GM18520 (cell line): ENCODE measurements at regions not wholly inside any gene's neighbourhood (a gene's known extent, or its start where the extent isn't known, plus 50 kb on each side); places are given as distances from the start of the nearest gene placed in this dataset.

Source experiments
- ATAC-seq: cut with Tn5 transposase; IDR thresholded peaks from one replicate; pipeline ENCODE4 v1.9.1; 2021; ENCODE audit not compliant: unreplicated experiment

DNA sequence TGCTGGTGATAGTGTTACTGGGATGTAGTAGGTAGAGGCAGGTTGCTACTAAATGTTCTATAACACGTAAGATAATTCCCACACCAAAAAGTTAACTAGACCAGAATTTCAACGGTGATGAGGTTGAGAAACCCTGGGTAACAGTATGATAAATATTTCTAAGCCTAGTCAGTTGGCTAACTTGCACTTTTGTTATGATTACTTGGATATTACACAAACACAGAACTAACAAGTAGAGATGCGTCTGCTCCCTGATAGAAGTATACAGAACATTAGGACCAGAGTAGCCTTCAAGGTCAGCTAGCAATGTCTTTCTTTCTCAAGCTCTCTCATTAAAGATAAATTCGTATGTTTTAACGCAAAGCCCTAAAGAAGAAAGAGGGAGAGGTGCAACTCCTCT is 86.2 kb upstream of the FZD8 start:
- ATAC-seq, result no peak

DNA sequence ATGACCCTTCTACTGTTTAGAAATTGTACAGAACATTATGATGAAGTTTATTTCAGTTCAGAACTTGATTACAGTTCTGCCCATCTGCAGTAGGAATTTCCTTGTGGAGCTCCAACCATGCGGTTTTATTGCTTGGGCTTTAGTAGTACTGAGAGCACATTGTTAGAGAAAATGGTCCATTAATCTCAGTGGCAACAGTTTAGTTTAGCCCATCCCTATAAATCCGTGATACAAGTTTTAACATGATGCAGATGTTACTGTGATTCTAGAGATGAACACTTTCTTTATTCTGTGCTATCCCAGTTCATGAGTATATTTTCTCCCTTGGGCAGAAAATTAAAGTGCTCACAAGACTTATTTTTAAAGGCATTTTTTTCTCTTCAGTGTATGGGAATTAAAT is 84.8 kb upstream of the FZD8 start:
- ATAC-seq, result no peak

DNA sequence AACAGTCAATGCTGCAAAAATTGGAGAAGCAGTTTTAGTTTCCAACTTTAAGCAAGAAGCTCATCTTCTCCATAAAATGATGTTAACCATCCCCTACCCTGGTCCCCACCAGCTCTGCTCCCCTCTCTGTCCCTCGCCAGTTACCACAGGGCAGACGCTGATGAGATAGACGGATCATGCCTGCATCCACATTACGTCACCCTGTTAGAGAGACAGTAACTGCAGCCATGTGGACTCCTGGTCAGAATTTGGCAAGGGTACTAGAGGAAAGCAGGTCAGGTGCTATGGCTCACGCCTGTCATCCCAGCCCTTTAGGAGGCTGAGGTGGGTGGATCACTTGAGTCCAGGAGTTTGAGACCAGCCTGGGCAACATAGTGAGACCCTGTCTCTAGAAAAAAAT is 81.9 kb upstream of the FZD8 start:
- ATAC-seq, result no peak

DNA sequence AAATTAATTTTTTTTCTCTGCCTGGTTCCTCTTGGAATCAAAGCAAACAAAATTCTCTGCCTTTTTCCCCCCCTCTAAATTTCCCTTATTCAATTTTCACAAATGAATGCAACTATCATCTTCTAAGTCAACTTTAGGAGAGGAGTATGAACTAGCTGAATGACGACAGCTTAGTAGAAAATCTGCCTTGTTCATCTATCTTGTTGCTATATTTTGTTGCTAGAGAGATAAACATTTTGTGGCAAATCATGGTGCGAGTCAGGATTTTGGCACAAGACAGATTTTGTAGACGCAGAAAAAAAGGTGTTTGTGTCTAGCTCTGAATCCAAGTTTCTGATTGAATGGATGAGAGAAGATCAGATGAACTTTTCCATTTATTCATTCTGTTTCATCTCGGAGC is 81.0 kb upstream of the FZD8 start:
- ATAC-seq, result no peak

DNA sequence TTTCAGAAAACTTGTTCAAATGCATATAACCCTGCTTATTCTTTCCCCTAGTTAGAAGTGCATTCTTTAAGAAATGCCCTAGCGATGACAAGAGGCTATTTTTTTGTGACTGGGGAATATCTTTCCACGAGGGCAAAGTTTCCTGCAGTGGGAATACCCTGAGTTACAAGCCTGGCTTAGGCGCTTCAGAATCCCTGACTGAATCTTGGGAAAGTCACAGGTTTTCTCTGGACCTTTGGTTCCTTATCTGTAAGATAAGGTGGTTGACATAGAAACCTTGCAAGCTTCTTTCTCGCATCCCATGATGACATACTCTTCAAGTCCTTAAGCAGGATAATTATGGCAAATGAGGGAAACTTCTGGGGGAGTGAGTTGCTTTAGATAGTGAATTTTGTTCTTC is 80.5 kb upstream of the FZD8 start:
- no peak for ATAC-seq

DNA sequence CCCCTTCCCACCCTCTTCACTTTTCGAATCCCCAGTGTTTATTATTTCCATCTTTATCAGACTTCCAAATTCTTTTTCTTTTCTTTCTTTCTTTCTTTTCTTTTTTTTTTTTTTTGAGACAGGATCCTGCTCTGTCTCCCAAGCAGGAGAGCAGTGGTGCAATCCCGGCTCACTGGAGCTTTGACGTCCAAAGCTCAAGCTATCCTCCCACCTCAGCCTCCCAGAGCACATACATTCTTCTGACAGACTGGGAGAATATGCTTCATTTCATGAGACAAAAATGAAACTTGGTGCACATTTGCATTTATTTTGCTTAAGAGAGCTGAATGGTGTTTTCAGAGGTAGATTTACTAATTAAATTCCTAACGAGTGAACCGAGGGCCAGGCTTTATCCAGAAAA is 80.1 kb upstream of the FZD8 start:
- no peak for ATAC-seq

DNA sequence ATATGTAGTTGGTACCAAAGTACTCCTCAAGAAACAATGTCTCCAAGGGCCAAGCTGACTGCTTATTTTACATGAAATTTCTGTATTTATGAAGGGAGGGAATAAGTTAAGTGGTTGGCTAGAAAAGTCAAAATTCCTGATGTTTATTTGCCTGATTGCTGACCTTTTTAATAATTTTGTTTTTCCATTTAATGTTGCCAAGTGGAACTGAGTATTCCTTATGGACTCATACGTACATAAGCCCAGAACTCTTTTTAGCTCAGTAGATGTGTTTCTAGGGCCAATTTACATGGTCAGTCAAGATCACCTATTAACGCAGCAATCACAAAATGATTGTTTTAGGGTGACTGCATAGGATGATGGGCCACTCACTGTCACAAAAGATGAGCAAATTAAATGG is 78.3 kb upstream of the FZD8 start:
- ATAC-seq, result no peak

DNA sequence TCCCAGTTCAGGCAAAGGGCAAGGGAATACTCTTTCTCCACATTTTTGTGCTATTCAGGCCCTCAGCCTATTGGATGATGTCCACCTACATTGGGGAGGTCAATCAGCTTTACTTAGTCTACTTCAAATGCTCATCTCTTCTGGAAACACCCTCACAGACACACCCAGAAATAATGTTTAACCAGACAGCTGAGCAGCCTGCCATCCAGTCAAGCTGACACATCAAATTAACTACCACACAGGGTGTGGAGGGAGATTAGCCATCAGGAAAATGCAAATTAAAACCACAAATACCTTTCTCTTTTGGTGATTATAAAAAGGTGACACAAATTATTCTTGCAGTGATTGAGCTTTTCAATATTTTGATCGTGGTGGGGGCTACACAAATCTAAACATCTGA is 74.7 kb upstream of the FZD8 start:
- ATAC-seq, result no peak

DNA sequence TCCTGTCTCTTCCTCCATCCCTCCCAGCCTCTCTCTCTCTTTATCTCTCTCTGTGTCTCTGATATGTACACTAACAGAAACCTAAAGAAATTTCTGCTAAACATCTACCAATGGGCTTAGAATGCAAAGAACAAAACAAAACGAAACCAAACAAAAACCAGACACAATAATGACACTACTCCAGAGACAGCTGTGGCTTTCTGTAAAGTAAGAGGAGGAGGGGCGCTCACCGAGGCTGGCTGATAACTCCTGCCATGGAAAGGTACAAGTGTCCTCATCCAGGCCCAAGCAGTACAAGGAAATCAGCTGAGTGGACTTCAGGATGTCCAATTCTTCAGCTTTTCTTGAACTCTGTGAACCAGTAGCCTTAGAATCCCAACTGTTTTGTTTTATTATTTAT is 70.4 kb upstream of the FZD8 start:
- no peak for ATAC-seq

DNA sequence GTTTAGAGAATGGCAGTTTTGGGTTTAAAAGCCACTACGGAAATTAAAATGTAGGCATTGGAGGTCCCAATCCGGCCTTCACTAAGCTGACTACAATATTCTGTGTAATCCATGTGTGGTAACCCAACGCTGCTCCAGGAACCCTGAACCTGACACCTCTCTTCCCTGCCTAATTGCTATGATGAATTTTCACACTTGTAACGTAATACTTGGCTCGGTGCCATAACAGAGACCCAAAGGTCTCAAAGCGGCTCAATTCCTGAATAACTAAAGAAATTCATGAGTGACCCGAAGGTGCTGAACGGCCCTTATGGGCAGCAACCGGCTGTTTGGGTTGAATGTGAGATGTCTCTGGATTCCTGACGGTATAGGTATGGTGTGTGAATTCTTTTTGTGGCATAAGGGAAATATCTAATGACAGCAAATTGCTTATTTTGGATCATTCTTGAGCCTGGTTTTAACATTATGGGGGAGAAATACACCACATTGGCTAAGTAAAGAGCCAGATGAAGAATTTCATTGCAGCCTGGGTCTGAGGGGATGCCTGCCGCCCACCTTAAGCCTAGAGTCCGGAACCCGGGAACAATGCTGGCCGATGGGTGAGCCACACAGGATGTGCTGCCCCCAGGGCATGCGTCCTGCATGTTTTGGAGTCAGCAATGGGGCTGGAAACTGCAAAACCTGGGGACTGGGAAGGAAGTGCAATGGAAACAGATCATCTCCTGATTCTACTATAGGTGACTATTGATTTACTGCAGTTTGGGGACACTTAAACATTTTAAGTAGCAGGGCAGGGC is 69.7 kb upstream of the FZD8 start:
- no peak for ATAC-seq

DNA sequence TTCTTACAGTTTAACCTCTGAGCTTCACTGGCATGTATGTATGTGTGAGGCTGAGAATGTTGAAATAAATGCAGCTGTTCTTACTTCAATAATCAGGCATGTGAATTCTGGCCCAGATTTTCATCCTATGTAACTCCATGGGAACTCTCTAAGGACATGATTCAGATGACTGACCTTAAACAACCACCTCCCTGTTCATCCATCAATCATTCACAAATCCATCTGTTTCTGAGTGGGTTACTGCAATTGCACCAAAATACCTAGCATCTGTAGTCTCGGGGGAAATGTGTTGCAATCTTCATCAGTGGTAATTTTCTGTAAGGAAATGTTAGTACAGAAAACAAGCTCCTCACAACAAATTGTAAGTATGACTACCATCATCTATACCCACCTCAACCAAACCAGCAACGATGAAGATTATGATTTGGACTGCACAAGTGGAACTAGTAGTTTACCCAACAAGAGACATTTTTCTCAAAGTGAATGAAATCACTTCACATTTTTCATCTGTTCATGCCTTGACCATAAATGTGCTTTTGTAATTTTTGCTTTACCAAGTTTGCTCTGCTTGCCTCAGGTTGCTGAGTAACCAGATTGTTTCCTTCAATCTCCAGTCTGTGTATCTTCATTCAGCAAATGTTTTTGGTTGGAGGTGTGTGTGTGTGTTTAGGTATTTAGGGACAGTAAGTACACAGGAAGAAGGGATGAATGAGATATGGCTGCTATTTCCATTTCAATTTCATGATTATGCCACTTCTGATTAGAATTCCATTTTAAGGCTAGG is 65.7 kb upstream of the FZD8 start:
- ATAC-seq, result no peak

DNA sequence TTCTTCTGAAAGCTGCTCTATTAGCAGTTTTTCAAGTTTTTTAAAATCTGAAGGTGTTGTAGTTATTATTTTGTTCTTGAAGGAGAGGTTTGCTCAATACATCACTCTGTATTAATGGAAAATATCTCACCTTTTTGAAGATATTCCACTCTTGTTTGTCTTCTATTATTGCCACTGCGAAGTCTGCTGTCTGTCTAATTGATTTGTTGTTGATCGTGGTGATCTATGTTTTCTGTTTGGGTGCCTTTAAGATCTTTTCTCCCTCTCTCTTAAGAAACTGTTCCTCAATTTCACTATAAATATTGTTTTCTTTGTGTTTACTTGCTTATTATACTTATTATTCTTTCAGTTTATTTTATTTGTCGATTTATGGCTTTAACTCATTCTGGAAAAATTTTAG is 64.9 kb upstream of the FZD8 start:
- no peak for ATAC-seq

DNA sequence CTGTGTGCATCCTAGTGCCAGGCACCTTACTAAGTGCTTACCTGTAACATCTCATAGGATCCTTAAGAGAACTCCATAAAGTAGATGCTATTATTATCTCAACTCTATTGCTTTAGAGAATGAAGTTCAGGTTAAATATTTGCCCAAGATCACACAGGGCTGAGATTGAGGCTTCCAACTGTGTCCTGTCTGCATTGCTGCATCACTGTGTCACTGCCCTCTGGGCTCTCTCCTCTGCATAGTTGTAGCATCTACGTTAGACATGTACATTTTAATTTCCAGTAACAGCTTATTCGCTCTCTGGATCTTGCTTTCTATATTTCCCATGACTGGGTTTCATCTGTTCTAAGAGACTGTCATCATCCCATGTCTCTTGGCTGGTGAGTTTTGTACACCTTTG is 63.6 kb upstream of the FZD8 start:
- ATAC-seq, result no peak

DNA sequence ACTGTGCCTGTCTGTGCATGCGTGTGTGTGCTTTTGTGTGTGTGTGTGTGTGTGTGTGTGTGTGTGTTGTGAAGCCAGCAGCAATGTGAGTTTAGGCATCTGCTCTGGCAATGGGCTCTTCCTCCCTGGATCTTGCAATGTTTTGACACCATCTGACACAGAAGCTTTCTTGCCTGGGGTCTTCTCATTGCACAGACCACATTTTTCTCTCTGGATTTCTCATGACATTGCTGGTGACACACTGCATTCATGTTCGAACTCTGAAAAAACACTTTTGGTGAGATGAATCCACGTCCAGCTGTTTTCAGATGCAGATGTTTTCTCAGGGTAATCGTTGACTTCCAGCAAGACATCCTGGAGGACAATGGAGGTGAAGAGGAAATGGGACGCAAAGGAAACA is 63.0 kb upstream of the FZD8 start:
- ATAC-seq, result no peak

DNA sequence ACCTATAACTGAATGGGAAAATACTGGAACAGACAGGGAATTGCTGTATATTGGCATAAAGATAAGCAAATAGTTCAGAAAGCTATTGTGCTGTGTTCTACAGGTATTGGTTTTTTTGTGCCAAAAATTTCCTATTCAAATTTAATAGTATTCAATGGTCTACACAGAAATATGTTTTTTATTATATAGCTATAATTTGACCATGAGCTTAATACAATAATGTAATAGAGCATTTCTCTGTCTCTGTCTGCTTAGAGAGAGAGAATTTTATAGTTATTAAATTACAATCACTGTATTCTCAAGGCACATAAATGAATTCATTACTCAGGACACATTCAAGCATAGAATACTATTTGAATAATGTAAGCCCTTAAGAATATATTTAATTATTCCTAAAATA is 62.3 kb upstream of the FZD8 start:
- no peak for ATAC-seq

DNA sequence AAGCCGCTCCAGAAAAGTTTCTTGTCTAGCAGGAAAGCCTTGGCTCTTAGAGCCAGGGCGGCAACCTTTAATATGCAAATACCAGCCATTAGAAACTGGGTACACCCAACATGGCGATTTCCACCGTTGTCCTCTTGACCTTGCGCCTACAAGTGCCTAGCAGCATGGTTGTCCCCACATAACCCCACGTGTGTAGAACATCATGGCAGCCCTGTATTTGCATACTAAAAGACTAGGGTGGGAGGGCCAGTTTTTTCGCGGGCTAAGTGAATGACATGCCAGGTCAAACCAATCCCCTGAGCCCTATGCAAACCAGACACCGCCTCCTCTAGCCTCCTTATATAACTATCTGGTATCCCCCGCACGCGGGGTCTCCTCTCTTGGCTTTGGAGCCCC is 58.4 kb upstream of the FZD8 start:
- ATAC-seq, result no peak

DNA sequence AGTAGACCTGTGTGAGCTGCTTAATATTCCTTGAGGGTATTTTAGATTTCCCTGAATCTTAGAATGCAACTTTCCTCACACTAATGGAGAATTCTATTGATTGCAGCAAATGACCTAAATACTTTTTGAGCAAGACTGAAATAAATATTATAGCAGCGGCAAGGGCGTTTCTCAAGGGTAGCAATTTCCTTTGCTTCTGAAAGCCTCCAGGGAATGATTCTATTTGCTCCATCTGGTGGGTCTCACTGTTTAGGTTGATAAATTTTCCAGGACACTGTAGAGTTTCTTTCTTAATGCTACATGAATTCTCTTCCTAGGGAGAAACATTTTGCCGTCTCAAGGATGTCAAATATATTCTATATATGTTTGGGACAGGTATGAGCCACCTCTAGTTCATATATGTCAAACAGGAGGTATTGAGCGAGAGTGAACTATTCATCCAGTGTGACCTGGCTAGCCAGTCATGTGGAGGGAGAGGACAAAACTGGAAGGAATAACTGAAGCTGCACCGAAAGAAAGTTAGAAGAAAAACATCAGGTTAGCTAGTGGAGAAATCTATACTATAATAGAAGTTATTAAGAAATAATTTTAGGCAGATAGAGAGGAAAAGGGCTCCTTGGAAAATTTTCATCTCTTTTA is 57.9 kb upstream of the FZD8 start:
- ATAC-seq, result no peak

DNA sequence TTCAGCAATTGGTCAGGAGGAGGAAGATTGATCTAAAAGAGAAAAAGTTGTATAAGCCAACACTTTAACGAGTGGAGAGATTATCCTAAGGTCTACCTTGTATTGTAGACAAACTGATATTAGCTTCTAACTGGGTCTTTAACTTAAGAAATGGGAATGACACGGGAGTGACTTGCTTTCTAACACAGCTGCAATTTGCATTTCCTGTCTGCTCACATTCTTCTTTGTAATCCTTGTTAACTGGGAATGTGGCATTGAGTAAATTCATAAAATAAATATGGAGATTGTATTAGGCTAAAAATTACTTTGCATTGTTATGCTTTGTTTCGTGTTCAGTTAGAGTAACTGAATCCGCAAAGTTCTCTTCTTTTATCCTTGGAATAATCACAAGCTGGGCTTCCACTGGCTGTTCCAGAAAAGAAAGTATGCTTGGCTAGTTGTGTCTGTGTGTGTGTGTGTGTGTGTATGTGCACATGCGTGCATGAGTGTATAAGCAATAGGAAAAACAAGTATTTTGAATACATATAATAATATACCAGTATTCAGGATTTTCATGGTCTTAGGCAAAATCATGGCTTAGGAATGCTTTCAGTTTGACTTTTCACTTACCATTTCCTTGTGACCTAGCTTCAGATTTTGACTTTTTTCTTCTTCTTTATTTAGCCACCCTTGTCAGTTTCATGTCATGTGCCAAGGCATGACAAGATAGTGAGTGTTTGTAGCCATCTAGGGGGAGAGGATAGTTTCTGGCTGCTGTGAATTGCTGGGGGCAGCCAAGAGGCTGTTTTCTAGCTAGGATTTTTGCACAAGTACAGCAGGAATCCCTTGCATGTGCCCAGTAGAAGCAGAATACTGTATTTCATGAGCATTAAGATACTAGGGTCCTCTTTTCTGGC is 54.5 kb upstream of the FZD8 start:
- ATAC-seq, result no peak

DNA sequence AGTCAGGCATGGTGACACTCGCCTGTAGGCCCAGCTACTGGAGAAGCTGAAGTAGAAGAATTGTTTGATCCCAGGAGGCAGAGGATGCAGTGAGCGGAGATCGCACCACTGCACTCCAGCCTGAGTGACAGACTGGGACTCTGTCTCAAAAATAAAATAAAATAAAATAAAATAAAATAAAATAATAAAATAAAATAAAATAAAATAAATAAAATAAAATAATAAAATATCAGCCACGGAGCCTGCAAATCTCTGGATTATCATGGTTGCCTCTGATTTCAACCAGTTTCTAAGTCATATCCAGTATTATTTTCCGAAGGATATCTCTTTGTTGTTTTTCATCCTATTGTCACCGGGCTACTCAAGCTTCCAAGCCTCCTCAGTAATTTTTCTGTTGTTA is 51.7 kb upstream of the FZD8 start:
- ATAC-seq, result no peak
